ENCODE measurements at regions not wholly inside any gene's neighbourhood (a gene's known extent, or its start where the extent isn't known, plus 50 kb on each side); places are given as distances from the start of the nearest gene placed in this dataset.

- FAIRE-seq (no peak), DNase-seq (no peak), ATAC-seq (no peak)
- 63 to 65% methylated on average over 12 of the region's 12 CpGs for WGBS, 2 donors
- no peak for TF ChIP-seq CTCF (IDR thresholded peaks at IDR 0.05)
- Histone ChIP-seq H3K9me3 (no peaks in the 10 kb centered on the region), H3K4me3 (no peak overlapping the region), H3K27ac (no peak overlapping the region), H3K4me1 (no peaks in the 10 kb centered on the region), H3K27me3 (no peaks in the 10 kb centered on the region), H3K36me3 (no peaks in the 10 kb centered on the region)
- intact Hi-C loops (cut with DNase I): no loop called here
Measured at GRCh38 chr6:169371344-169372127, 117.9 kb upstream of the THBS2 start.

GRCh38 chr6:169370666-169371343 is 117.2 kb upstream of the THBS2 start:
- Histone ChIP-seq H3K27me3 (no peaks in the 10 kb centered on the region), H3K36me3 (no peaks in the 10 kb centered on the region), H3K27ac (no peak overlapping the region), H3K4me1 (no peaks in the 10 kb centered on the region), H3K9me3 (no peaks in the 10 kb centered on the region), H3K4me3 (no peak overlapping the region)
- TF ChIP-seq CTCF (IDR thresholded peaks at IDR 0.05): no peak
- no peak for DNase-seq
- no peak for FAIRE-seq
- 40 to 44% methylated on average over 8 of the region's 8 CpGs for WGBS, 2 donors
- ATAC-seq: no peak
- intact Hi-C loops (cut with DNase I): no loop called here

- ATAC-seq (no peak), FAIRE-seq (no peak), DNase-seq (no peak)
- TF ChIP-seq CTCF (IDR thresholded peaks at IDR 0.05): no peak
- intact Hi-C loops (cut with DNase I): no loop called here
- Histone ChIP-seq H3K27me3 (no peaks in the 10 kb centered on the region), H3K4me3 (no peak overlapping the region), H3K9me3 (no peaks in the 10 kb centered on the region), H3K27ac (no peak overlapping the region), H3K4me1 (no peaks in the 10 kb centered on the region), H3K36me3 (no peaks in the 10 kb centered on the region)
- WGBS, 2 donors: 51 to 69% methylated on average over 10 of the region's 10 CpGs
Measured at GRCh38 chr6:169370054-169370453, 116.4 kb upstream of the THBS2 start.

DNA sequence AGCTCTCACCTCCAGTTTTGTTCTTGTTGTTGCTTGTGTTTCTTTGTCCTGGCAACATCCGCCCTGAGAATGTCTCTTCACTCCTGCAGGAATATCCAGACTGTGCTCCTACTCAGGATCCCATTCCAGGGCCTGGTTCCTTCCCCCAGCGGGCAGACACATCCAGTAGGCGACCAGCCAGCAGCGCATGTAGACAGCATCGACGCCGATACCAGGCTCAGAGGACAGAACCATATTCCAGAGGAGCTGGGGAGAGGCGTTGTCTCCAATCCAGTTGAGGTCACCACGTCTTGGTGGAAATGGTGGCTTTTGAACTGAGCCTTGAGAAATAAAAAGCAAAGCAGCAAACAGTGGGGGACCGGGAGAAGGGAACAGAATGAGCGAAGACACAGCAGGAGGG is 114.6 kb upstream of the THBS2 start:
- intact Hi-C loops (cut with DNase I): no loop called here
- Histone ChIP-seq H3K4me1 (no peaks in the 10 kb centered on the region), H3K36me3 (no peaks in the 10 kb centered on the region), H3K4me3 (no peak overlapping the region), H3K27me3 (no peaks in the 10 kb centered on the region), H3K9me3 (no peaks in the 10 kb centered on the region), H3K27ac (no peak overlapping the region)
- DNase-seq (no peak), FAIRE-seq (no peak), ATAC-seq (no peak)
- TF ChIP-seq CTCF (IDR thresholded peaks at IDR 0.05): no peak
- WGBS, 2 donors: 76 to 81% methylated on average over 11 of the region's 11 CpGs

- Histone ChIP-seq H3K9me3 (no peaks in the 10 kb centered on the region), H3K27ac (no peak overlapping the region), H3K36me3 (no peaks in the 10 kb centered on the region), H3K4me3 (no peak overlapping the region), H3K4me1 (no peaks in the 10 kb centered on the region), H3K27me3 (no peaks in the 10 kb centered on the region)
- no peak for DNase-seq
- ATAC-seq: no peak
- WGBS, 2 donors: 66 to 83% methylated on average over 7 of the region's 7 CpGs
- intact Hi-C loops (cut with DNase I): no loop called here
- no peak for TF ChIP-seq CTCF (IDR thresholded peaks at IDR 0.05)
- FAIRE-seq: no peak
Measured at GRCh38 chr6:169367507-169367906, 113.9 kb upstream of the THBS2 start.
